ENCODE measurements at regions not wholly inside any gene's neighbourhood (a gene's known extent, or its start where the extent isn't known, plus 50 kb on each side); places are given as distances from the start of the nearest gene placed in this dataset.
"Not testable (repeated sequence)": the region's sequence is repeated elsewhere in the genome, so short reads cannot be mapped to it uniquely, and the experiment has no call there.

GRCh38 chr4:160567634-160568033, 1464.8 kb downstream of the RAPGEF2 start:
- Mint-ChIP-seq H3K27me3 (ENCODE audit: low read depth) (peaks cover 6% of the 10 kb centered on the region), H3K4me1 (ENCODE audit: low read depth) (no peaks in the 10 kb centered on the region), H3K36me3 (ENCODE audit: low read depth) (no peaks in the 10 kb centered on the region), H3K4me3 (ENCODE audit: unreplicated experiment) (no peak overlapping the region), H3K9me3 (ENCODE audit: low read depth) (no peaks in the 10 kb centered on the region), H3K27ac (ENCODE audit: unreplicated experiment) (no peak overlapping the region)
- TF ChIP-seq CTCF (IDR thresholded peaks at IDR 0.05), result no peak
- no peak for DNase-seq (ENCODE audit: low spot score)

GRCh38 chr4:160570271-160570670, 1467.4 kb downstream of the RAPGEF2 start:
- Mint-ChIP-seq H3K9me3 (ENCODE audit: low read depth) (no peaks in the 10 kb centered on the region), H3K27me3 (ENCODE audit: low read depth) (peaks cover 6% of the 10 kb centered on the region), H3K4me3 (ENCODE audit: unreplicated experiment) (no peak overlapping the region), H3K4me1 (ENCODE audit: low read depth) (no peaks in the 10 kb centered on the region), H3K27ac (ENCODE audit: unreplicated experiment) (no peak overlapping the region), H3K36me3 (ENCODE audit: low read depth) (no peaks in the 10 kb centered on the region)
- DNase-seq (ENCODE audit: low spot score), result no peak
- no peak for TF ChIP-seq CTCF (IDR thresholded peaks at IDR 0.05)

- H3K27ac Mint-ChIP-seq (ENCODE audit: unreplicated experiment); H3K4me1 Mint-ChIP-seq (ENCODE audit: low read depth); H3K4me3 Mint-ChIP-seq (ENCODE audit: unreplicated experiment); H3K9me3 Mint-ChIP-seq (ENCODE audit: low read depth); H3K36me3 Mint-ChIP-seq (ENCODE audit: low read depth); H3K27me3 Mint-ChIP-seq (ENCODE audit: low read depth); DNase-seq (ENCODE audit: low spot score): not testable (repeated sequence)
These were observed 1471.4 kb downstream of the RAPGEF2 start for GRCh38 chr4:160574272-160574671.

GRCh38 chr4:160580581-160580980, 1477.7 kb downstream of the RAPGEF2 start:
- no peak overlapping the region for H3K27ac Mint-ChIP-seq (ENCODE audit: unreplicated experiment)
- no peaks in the 10 kb centered on the region for H3K27me3 Mint-ChIP-seq (ENCODE audit: low read depth)
- H3K9me3 Mint-ChIP-seq (ENCODE audit: low read depth), result peaks cover 13% of the 10 kb centered on the region
- peaks cover 1% of the 10 kb centered on the region for H3K36me3 Mint-ChIP-seq (ENCODE audit: low read depth)
- H3K4me3 Mint-ChIP-seq (ENCODE audit: unreplicated experiment), result no peak overlapping the region
- TF ChIP-seq CTCF (IDR thresholded peaks at IDR 0.05), result no peak
- no peaks in the 10 kb centered on the region for H3K4me1 Mint-ChIP-seq (ENCODE audit: low read depth)
- DNase-seq (ENCODE audit: low spot score), result no peak

- Mint-ChIP-seq H3K27me3 (ENCODE audit: low read depth) (peaks cover 12% of the 10 kb centered on the region), H3K27ac (ENCODE audit: unreplicated experiment) (no peak overlapping the region), H3K36me3 (ENCODE audit: low read depth) (no peaks in the 10 kb centered on the region), H3K9me3 (ENCODE audit: low read depth) (no peaks in the 10 kb centered on the region), H3K4me3 (ENCODE audit: unreplicated experiment) (no peak overlapping the region), H3K4me1 (ENCODE audit: low read depth) (no peaks in the 10 kb centered on the region)
- DNase-seq (ENCODE audit: low spot score), result no peak
- no peak for TF ChIP-seq CTCF (IDR thresholded peaks at IDR 0.05)
These were observed 1489.4 kb downstream of the RAPGEF2 start for GRCh38 chr4:160592258-160592657.

GRCh38 chr4:160595646-160596045, 1492.8 kb downstream of the RAPGEF2 start:
- DNase-seq (ENCODE audit: low spot score), result no peak
- H3K27ac Mint-ChIP-seq (ENCODE audit: unreplicated experiment), result no peak overlapping the region
- peaks cover 13% of the 10 kb centered on the region for H3K27me3 Mint-ChIP-seq (ENCODE audit: low read depth)
- H3K4me1 Mint-ChIP-seq (ENCODE audit: low read depth), result no peaks in the 10 kb centered on the region
- no peaks in the 10 kb centered on the region for H3K9me3 Mint-ChIP-seq (ENCODE audit: low read depth)
- no peak for TF ChIP-seq CTCF (IDR thresholded peaks at IDR 0.05)
- H3K4me3 Mint-ChIP-seq (ENCODE audit: unreplicated experiment), result no peak overlapping the region
- H3K36me3 Mint-ChIP-seq (ENCODE audit: low read depth), result no peaks in the 10 kb centered on the region
